Aorta (tissue), 5 donors: ENCODE measurements at regions not wholly inside any gene's neighbourhood (a gene's known extent, or its start where the extent isn't known, plus 50 kb on each side); places are given as distances from the start of the nearest gene placed in this dataset.

ENCODE experiments used
- ATAC-seq: fragments of 200-7000 bp; cut with Tn5 transposase; one replicate; pipeline ENCODE4 v1.9.1; 2022; ENCODE audit warnings: moderate library complexity; ENCODE audit not compliant: low FRiP score
- DNase-seq, 2 donors: peaks; one replicate each; pipeline ENCODE4 v3.0.0-alpha.2; 2020
- H3K27ac ChIP-seq, 2 donors: one replicate each; pipeline ENCODE4 v1.5.1; 2013; ENCODE audit warnings: low read length in 2 of 2, mild to moderate bottlenecking in 2 of 2, moderate library complexity in 2 of 2, control low read depth in 1 of 2, inconsistent platforms in 1 of 2, low read depth in 1 of 2
- H3K27me3 ChIP-seq, 2 donors: one replicate each; pipeline ENCODE4 v1.6.1; 2013; ENCODE audit warnings: control low read depth in 1 of 2, low read length in 1 of 2, mild to moderate bottlenecking in 1 of 2, moderate library complexity in 1 of 2; ENCODE audit not compliant: insufficient read depth in 2 of 2, control insufficient read depth in 1 of 2
- H3K36me3 ChIP-seq, 2 donors: one replicate each; pipeline ENCODE4 v1.6.1; 2013; ENCODE audit warnings: control low read depth in 1 of 2, low read length in 1 of 2, mild to moderate bottlenecking in 1 of 2; ENCODE audit not compliant: insufficient read depth in 2 of 2, control insufficient read depth in 1 of 2
- H3K4me1 ChIP-seq, 2 donors: one replicate each; pipeline ENCODE4 v1.6.1; 2013; ENCODE audit warnings: low read length in 2 of 2, control low read depth in 1 of 2, mild to moderate bottlenecking in 1 of 2, moderate library complexity in 1 of 2; ENCODE audit not compliant: insufficient read depth in 2 of 2, control insufficient read depth in 1 of 2
- H3K4me3 ChIP-seq, 2 donors: one replicate each; pipeline ENCODE4 v1.5.1; 2013; ENCODE audit warnings: low read length in 2 of 2, control low read depth in 1 of 2, mild to moderate bottlenecking in 1 of 2
- H3K9me3 ChIP-seq: one replicate; pipeline ENCODE4 v1.6.1; 2013; ENCODE audit warnings: mild to moderate bottlenecking, low read length; ENCODE audit not compliant: control insufficient read depth
- WGBS, 2 donors: extraction: QIAGEN DNeasy Blood & Tissue Kit; methylation state at CpG; one replicate each; pipeline ENCODE4 v1.1.7; 2013; 5-methylcytosine and 5-hydroxymethylcytosine counted together
- intact Hi-C, 2 donors: fragments of 100-400 bp; cut with DNase I; formaldehyde crosslinking; loops; one replicate each; pipeline versions ENCODE4 v1.14.2 to v1.15.0; 2022
- donor health status: healthy with polysubstance abuse.
- donor health status: Bipolar disorder and iron deficiency.
- donor health status: DM: no; HTN: no; CAD: no.
- donor health status: DM: no; HTN: no; CAD: no.
- donor health status: DM: yes; HTN: yes; CAD: no.

DNA sequence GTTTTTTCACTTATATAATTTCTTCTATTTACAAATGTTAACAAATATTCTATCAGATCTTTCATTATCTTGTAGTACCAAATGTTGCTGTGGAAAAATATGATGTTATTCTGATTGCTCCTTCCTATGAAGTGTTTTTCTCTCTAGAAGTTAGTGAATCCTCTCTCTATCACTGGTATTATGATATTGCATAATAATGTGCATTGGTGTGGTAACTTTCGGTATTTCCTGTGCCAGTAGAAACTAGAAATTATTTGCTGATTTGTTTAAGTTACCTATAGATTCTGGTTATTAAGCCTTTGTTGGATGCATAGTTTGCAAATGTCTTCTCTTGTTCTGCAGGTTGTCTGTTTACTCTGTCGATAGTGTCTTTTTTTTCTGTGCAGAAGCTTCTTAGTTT is 342.5 kb downstream of the CENPW start:
- Histone ChIP-seq H3K36me3 (no peaks in the 10 kb centered on the region), H3K27ac (no peak overlapping the region), H3K4me3 (no peak overlapping the region), H3K4me1 (no peaks in the 10 kb centered on the region), H3K27me3 (no peaks in the 10 kb centered on the region), H3K9me3 (peaks cover 3% of the 10 kb centered on the region)
- 77 to 90% methylated on average over 2 of the region's 2 CpGs for WGBS, 2 donors
- intact Hi-C loops: no loop called here
- DNase-seq (no peak), ATAC-seq (no peak)

DNA sequence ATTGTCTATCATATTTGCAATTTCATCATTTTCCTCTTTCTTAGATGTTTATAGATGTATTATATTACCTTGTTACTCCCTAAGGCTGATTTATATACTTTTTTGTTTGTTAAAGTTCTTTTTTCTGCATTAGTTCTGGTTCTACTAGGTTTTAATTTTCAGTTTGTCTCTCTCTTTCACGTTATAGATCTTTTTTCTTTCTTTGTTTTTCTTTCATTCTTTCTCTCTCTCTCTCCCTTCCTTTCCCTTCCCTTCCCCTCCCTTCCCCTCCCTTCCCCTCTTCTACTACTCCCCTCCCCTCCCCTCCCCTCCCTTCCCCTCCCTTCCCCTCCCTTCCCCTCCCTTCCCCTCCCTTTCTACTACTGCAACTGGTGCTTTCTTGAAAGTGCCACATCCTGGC is 345.3 kb downstream of the CENPW start:
- no peak for DNase-seq
- Histone ChIP-seq H3K4me3 (no peak overlapping the region), H3K27ac (no peak overlapping the region), H3K27me3 (no peaks in the 10 kb centered on the region), H3K9me3 (peaks cover 3% of the 10 kb centered on the region), H3K4me1 (no peaks in the 10 kb centered on the region), H3K36me3 (no peaks in the 10 kb centered on the region)
- WGBS, 2 donors: 63% methylated on average over 1 of the region's 1 CpG
- ATAC-seq: no peak
- intact Hi-C loops: no loop called here

DNA sequence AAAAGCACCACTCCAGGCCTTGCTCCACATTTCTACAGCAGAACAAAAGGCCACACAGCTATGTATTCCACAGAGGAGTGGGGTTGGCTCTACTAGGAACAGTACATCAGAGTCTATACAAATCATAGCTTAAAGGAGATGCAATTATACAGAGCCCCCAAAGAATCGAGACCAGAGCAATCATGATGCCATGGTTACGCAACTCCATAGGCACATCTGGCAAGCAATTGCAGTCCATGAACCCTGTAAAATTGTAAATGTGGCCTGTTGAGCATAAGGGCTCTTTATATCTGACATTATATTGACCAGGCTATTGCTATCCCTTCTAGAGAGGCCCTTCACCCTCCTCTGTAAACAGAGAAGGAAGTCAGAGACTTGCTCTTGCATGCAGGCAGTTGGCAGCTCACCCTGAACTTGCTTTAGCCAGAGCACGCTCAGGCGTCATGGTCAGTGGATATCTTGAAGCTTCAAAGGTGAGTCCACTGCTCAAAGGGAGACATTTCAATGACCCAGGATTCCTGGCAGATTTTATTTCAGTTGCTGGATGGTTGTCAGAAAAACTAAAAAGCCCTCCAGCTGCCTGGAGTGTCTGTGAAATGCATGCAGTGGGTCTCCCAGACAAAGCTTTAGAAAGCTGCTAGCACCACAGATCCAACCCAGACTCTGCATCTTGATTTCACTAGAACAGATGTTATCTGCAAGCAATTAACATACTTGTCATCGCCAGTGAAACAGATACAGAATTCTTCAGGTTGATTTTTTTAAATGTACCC is 357.2 kb downstream of the CENPW start:
- H3K36me3 ChIP-seq: no peaks in the 10 kb centered on the region
- no peak for ATAC-seq
- no peaks in the 10 kb centered on the region for H3K4me1 ChIP-seq
- H3K27me3 ChIP-seq: peaks cover 0 to 2% of the 10 kb centered on the region in 2 donors
- no peaks in the 10 kb centered on the region for H3K9me3 ChIP-seq
- H3K4me3 ChIP-seq: no peak overlapping the region
- no peak overlapping the region for H3K27ac ChIP-seq
- no peak for DNase-seq
- 37 to 44% methylated on average over 5 of the region's 5 CpGs for WGBS, 2 donors
- intact Hi-C loops: no loop called here

DNA sequence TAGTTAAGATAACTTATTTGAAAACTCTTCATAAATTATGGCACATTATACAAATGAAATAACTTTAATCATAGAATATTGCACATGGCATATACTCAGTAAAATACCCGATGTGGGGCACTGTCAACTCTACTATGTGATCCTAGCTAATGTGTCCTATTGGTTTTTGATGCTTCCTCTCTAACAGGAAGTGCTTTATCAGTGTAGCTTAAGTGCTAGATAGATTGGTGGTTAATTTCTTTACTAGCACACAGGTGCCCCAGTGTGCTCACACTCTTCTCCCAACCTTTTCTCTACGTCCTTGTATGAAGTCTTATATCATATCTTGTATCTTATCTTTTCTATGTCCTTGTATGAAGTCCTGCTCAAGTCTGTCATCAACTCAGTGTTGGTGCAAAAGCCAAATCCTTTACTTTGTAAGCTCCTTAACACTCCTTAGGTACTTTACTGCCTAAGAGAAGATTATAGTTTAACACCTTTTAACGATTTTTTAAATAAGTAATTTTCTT is 358.9 kb downstream of the CENPW start:
- Histone ChIP-seq H3K27me3 (peaks cover 0 to 2% of the 10 kb centered on the region in 2 donors), H3K27ac (no peak overlapping the region), H3K4me1 (no peaks in the 10 kb centered on the region), H3K36me3 (no peaks in the 10 kb centered on the region), H3K4me3 (no peak overlapping the region), H3K9me3 (no peaks in the 10 kb centered on the region)
- WGBS, 2 donors: 39 to 52% methylated on average over 3 of the region's 3 CpGs
- DNase-seq (no peak), ATAC-seq (no peak)
- intact Hi-C loops: no loop called here

DNA sequence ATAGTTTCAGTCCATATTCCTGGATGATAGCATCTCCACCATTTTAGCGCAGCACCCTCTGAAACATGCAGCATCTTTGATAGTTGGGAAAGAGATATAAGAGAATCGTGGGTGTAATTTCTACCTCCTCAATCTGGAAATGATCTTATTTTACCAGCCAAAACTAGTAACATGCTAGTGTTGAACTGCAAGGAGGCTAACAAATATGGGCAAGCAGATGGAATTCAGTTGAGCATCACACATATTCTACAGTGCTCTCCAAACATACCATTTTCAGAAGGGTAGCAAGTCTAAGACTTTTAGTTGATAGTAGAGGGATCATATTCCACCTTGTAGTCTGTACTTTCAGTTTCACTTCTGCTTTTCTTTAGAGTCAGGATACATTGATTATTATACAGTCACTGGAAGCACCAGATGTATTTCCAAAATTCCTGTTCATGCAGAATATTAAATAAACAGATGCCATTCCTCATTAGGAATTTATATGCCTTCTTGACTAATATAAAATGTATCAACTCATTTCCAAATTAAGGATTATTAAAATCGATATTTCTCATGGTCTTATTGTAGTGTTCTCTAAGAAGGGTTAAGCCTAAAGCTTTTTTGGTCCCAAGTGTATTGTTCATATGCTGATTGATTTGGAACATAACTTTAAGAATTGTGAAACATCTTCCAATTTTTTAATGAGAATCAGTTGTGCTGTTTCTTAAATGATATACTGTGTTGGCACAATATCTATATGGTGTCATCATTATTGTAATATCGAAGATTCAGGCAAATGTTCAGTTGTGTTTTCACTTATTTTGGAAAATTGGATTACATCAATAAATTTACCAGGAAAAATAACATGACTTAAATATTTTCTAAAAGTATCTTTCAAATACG is 362.0 kb downstream of the CENPW start:
- H3K9me3 ChIP-seq: no peaks in the 10 kb centered on the region
- WGBS, 2 donors: 84 to 88% methylated on average over 5 of the region's 5 CpGs
- H3K36me3 ChIP-seq: no peaks in the 10 kb centered on the region
- H3K4me1 ChIP-seq: no peaks in the 10 kb centered on the region
- H3K27me3 ChIP-seq: peaks cover 0 to 2% of the 10 kb centered on the region in 2 donors
- H3K27ac ChIP-seq: no peak overlapping the region
- ATAC-seq (no peak), DNase-seq (no peak)
- no peak overlapping the region for H3K4me3 ChIP-seq
- intact Hi-C loops: no loop called here

DNA sequence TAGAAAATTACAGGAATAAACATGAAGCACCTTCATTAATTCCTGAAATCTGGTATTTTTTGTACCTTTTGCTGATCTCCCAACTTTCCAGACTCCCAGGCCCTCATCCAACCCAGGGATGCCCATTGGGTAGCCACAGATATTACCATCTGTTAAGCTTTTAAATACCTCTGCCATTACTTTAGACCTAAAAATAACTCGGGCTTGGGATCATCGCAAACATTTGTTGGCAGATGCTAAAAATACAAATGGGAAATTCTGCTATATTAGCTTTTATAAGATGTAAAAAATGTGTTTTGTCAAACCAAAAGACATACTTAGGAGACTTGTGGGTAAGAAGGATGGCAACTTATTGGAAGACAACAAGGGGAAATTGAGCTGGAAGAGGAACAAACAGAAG is 376.1 kb downstream of the CENPW start:
- Histone ChIP-seq H3K9me3 (no peaks in the 10 kb centered on the region), H3K4me1 (no peaks in the 10 kb centered on the region), H3K27ac (no peak overlapping the region), H3K27me3 (peaks cover 0 to 1% of the 10 kb centered on the region in 2 donors), H3K36me3 (no peaks in the 10 kb centered on the region), H3K4me3 (no peak overlapping the region)
- DNase-seq (no peak), ATAC-seq (no peak)
- intact Hi-C loops: no loop called here
- WGBS, 2 donors: 17 to 23% methylated on average over 2 of the region's 2 CpGs

DNA sequence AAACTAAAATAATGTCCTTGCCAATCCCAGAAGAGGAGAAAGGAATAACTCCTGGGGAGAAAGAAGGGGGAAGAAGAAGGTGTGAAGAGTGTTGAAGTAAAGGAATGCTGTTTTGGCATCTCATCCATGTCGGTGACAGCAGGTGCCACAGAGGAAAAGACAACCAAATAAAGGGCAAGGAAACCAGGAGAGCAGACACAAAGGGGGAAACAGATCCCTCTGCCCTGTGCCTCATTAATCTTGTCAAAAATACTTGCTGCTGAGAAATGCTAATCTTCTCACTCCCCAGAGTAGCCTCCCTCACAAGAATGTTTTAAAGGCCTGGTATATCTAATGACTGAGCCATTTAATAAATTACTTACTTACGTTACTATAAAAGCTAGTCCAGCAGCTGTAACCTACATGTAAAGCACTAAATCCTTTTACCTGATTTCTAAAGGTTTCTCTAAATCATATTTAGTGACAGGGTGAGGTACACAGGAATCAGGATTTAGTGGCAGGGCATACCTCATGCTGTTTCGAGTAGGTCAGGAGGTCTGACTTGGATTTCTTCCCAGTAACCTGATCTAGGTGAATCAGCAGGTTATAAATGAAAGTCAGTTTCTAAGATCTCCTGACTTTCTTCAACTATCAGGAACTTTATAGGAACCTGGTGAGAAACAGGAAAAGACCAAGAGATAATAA is 377.1 kb downstream of the CENPW start:
- ATAC-seq (no peak), DNase-seq (no peak)
- Histone ChIP-seq H3K4me1 (no peaks in the 10 kb centered on the region), H3K27ac (no peak overlapping the region), H3K4me3 (no peak overlapping the region), H3K27me3 (peaks cover 0 to 1% of the 10 kb centered on the region in 2 donors), H3K9me3 (no peaks in the 10 kb centered on the region), H3K36me3 (no peaks in the 10 kb centered on the region)
- 27 to 33% methylated on average over 3 of the region's 3 CpGs for WGBS, 2 donors
- intact Hi-C loops: no loop called here

DNA sequence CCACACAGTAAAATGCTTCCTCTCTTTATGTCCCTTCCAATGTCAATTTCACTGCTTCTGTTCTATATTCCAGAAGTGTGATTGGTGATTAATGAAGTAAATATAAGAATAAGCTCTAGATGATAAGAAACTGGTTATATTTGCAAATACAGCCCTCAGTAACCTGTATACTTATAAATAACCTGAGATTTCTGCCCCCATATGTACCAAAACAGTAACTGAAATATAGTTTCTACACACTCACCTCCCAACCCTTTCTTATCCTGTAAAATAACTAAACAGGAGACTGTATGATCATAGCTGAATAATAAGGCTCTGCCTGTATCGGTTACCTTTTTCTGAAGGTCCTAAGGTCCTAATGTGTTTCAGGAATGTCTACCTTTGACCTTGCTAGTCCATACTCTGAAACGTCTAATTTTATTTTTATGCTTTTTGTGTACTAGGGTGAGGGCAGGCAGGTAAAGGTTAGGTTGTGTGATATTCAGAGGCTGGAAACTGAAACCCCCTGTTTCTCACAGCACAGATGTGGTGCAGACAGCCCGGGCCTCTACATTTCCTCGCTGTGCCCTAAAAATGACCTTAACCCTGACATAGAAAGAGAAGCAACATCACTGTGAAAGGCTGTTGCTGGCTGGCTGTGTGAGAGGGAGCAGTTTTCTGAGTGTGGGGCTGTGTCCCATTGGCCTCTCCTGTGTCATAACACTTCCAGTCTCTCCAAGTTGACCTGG is 378.8 kb downstream of the CENPW start:
- intact Hi-C loops: no loop called here
- Histone ChIP-seq H3K27ac (no peak overlapping the region), H3K36me3 (no peaks in the 10 kb centered on the region), H3K4me3 (no peak overlapping the region), H3K9me3 (no peaks in the 10 kb centered on the region), H3K4me1 (no peaks in the 10 kb centered on the region), H3K27me3 (peaks cover 0 to 1% of the 10 kb centered on the region in 2 donors)
- ATAC-seq (no peak), DNase-seq (no peak)
- 25 to 32% methylated on average over 4 of the region's 4 CpGs for WGBS, 2 donors
